Esophagus squamous epithelium (tissue), 4 donors: ENCODE measurements at regions not wholly inside any gene's neighbourhood (a gene's known extent, or its start where the extent isn't known, plus 50 kb on each side); places are given as distances from the start of the nearest gene placed in this dataset.

Source experiments
- POLR2A ChIP-seq, 4 donors: fragments of 450-650 bp; IDR thresholded peaks; one replicate each; pipeline ENCODE4 v1.6.1; 2017; ENCODE audit warnings: antibody characterized with exemption in 4 of 4, mild to moderate bottlenecking in 4 of 4, moderate library complexity in 3 of 4
- TF ChIP-seq, protein P1 (sequence below), 6 experiments: fragments of 450-650 bp in 4 of 6; fragments of 200-600 bp in 2 of 6; sonication (generic) in 2 of 6; IDR thresholded peaks; one replicate each; pipeline ENCODE4 v1.5.1; 2016 to 2019; ENCODE audit warnings: antibody characterized with exemption in 6 of 6, mild to moderate bottlenecking in 4 of 6, moderate library complexity in 4 of 6

DNA sequence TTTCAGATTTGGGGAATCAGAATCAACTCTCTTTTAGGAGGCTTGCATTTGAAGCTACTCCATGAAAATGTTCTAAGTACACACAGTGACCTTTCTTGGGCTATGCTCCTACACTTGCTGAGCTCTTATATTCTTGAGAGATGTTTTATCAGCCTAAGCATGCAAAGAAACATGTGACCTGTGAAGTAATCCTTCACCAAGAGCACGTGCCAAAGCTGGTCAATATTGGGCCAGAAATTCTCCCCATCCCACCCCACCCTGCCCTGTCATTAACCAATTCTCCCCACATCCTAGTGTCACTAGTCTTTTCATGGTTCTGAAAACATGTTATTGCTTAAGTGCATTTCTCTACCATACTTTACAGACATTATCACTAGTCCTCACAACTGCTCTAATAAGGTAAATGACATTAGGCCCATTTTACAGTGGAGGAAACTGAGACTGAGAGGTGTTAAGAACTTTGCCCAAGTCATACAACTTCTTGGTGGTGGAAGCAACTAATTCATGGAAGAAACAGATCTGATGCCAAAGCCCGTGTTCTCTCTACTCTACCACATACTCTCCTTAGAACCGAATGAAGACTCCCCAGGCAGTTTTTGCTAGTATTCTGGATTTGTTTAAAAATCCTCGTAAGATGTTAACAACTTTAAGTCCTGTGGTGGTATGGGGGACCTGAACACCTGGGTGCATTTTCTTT lies 200.6 kb downstream of the PTEN start:
- TF ChIP-seq, protein P1, sequence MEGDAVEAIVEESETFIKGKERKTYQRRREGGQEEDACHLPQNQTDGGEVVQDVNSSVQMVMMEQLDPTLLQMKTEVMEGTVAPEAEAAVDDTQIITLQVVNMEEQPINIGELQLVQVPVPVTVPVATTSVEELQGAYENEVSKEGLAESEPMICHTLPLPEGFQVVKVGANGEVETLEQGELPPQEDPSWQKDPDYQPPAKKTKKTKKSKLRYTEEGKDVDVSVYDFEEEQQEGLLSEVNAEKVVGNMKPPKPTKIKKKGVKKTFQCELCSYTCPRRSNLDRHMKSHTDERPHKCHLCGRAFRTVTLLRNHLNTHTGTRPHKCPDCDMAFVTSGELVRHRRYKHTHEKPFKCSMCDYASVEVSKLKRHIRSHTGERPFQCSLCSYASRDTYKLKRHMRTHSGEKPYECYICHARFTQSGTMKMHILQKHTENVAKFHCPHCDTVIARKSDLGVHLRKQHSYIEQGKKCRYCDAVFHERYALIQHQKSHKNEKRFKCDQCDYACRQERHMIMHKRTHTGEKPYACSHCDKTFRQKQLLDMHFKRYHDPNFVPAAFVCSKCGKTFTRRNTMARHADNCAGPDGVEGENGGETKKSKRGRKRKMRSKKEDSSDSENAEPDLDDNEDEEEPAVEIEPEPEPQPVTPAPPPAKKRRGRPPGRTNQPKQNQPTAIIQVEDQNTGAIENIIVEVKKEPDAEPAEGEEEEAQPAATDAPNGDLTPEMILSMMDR (IDR thresholded peaks at IDR 0.05) = no peak
- TF ChIP-seq POLR2A (IDR thresholded peaks at IDR 0.05) = no peak
